IMR-90 (cell line): ENCODE measurements at regions not wholly inside any gene's neighbourhood (a gene's known extent, or its start where the extent isn't known, plus 50 kb on each side); places are given as distances from the start of the nearest gene placed in this dataset.

Experiments used
- ATAC-seq: fragments of 200-7000 bp; cut with Tn5 transposase; 2 replicates; pipeline ENCODE4 v1.9.1; 2020; ENCODE audit warnings: low read depth, mild to moderate bottlenecking, moderate library complexity
- BruUV-seq: library from RNA; stranded (reverse); fragments of 400-500 nt; replicated peaks from 2 replicates; lab custom pipeline; 2021; lab: Mats Ljungman, UMichigan
- CTCF ChIA-PET: fragments of 300-600 bp; formaldehyde crosslinking; extraction: SDS; loops from one replicate; lab custom pipeline; 2021; ENCODE audit warnings: antibody characterized with exemption; lab: Yijun Ruan, JAX
- POLR2A ChIA-PET: fragments of 300-600 bp; sonication (Branson Sonifier 250); formaldehyde crosslinking; loops from one replicate; lab custom pipeline; 2022; ENCODE audit warnings: antibody characterized with exemption; ENCODE audit not compliant: unreplicated experiment; lab: Charles Lee
- DNase-seq: peaks from one replicate; pipeline ENCODE4 v3.0.0; 2013
- H2AFZ ChIP-seq: replicated peaks from 2 replicates; pipeline ENCODE3; 2013; ENCODE audit warnings: low read length, mild to moderate bottlenecking; ENCODE audit not compliant: poor library complexity
- H2AK5ac ChIP-seq: 2 replicates; pipeline ENCODE4 v1.6.1; 2013; ENCODE audit warnings: low read depth, low read length, inconsistent platforms
- H2AK9ac ChIP-seq: replicated peaks from 2 replicates; pipeline ENCODE3; 2013; ENCODE audit warnings: mild to moderate bottlenecking, low read depth, low read length, moderate library complexity; ENCODE audit not compliant: poor library complexity
- H2BK120ac ChIP-seq: 2 replicates; pipeline ENCODE4 v1.6.1; 2013; ENCODE audit warnings: low read depth, low read length, inconsistent platforms
- H2BK15ac ChIP-seq: 3 replicates; pipeline ENCODE4 v1.6.1; 2013; ENCODE audit warnings: low read depth, low read length, inconsistent platforms
- H2BK20ac ChIP-seq: 2 replicates; pipeline ENCODE4 v1.6.1; 2013; ENCODE audit warnings: low read depth, mild to moderate bottlenecking, inconsistent platforms, low read length, moderate library complexity
- H2BK5ac ChIP-seq: 2 replicates; pipeline ENCODE4 v1.6.1; 2013; ENCODE audit warnings: mild to moderate bottlenecking, low read depth, low read length, inconsistent platforms; ENCODE audit not compliant: poor library complexity, severe bottlenecking
- H3K14ac ChIP-seq: replicated peaks from 2 replicates; pipeline ENCODE4 v1.6.1; 2013; ENCODE audit warnings: low read depth, low read length, inconsistent platforms
- H3K18ac ChIP-seq: 2 replicates; pipeline ENCODE4 v1.6.1; 2013; ENCODE audit warnings: low read depth, low read length, control low read depth
- H3K23ac ChIP-seq: 2 replicates; pipeline ENCODE4 v1.6.1; 2013; ENCODE audit warnings: low read depth, low read length, inconsistent platforms
- H3K27ac ChIP-seq: 2 replicates; pipeline ENCODE4 v1.5.1; 2013; ENCODE audit warnings: mild to moderate bottlenecking, control low read depth, low read length; ENCODE audit not compliant: insufficient read depth
- H3K27me3 ChIP-seq: 2 replicates; pipeline ENCODE4 v1.6.1; 2013; ENCODE audit warnings: low read length; ENCODE audit not compliant: control insufficient read depth, insufficient read depth
- H3K36me3 ChIP-seq: 2 replicates; pipeline ENCODE4 v1.6.1; 2013; ENCODE audit warnings: low read length, mixed read lengths; ENCODE audit not compliant: control insufficient read depth, insufficient read depth
- H3K4ac ChIP-seq: 2 replicates; pipeline ENCODE4 v1.6.1; 2013; ENCODE audit warnings: low read depth, low read length, inconsistent platforms
- H3K4me1 ChIP-seq: 2 replicates; pipeline ENCODE4 v1.6.1; 2013; ENCODE audit warnings: low read length, mixed read lengths; ENCODE audit not compliant: control insufficient read depth, insufficient read depth
- H3K4me2 ChIP-seq: 2 replicates; pipeline ENCODE4 v1.6.1; 2013; ENCODE audit warnings: low read depth, mild to moderate bottlenecking, control low read depth, low read length, moderate library complexity
- H3K4me3 ChIP-seq: 2 replicates; pipeline ENCODE4 v1.5.1; 2013; ENCODE audit warnings: low read depth, mild to moderate bottlenecking, control low read depth, low read length, moderate library complexity; ENCODE audit not compliant: insufficient read depth
- H3K56ac ChIP-seq: 2 replicates; pipeline ENCODE4 v1.6.1; 2013; ENCODE audit warnings: low read length, inconsistent platforms; ENCODE audit not compliant: insufficient read depth; ENCODE audit errors: extremely low read depth
- H3K79me1 ChIP-seq, 2 experiments: 2 replicates each; pipeline ENCODE4 v1.6.1; 2013; ENCODE audit warnings: low read length in 2 of 2, inconsistent platforms in 1 of 2, low read depth in 1 of 2
- H3K9ac ChIP-seq: 2 replicates; pipeline ENCODE4 v1.6.1; 2013; ENCODE audit warnings: low read depth, low read length, control low read depth
- H3K9me1 ChIP-seq: 2 replicates; pipeline ENCODE4 v1.6.1; 2013; ENCODE audit warnings: low read length, inconsistent platforms; ENCODE audit not compliant: insufficient read depth
- H3K9me3 ChIP-seq: 2 replicates; pipeline ENCODE4 v1.6.1; 2013; ENCODE audit warnings: low read length; ENCODE audit not compliant: control insufficient read depth, insufficient read depth
- H4K20me1 ChIP-seq: 2 replicates; pipeline ENCODE4 v1.6.1; 2013; ENCODE audit warnings: low read length, inconsistent platforms; ENCODE audit not compliant: insufficient read depth
- H4K5ac ChIP-seq: 2 replicates; pipeline ENCODE4 v1.6.1; 2013; ENCODE audit warnings: mild to moderate bottlenecking, low read depth, low read length, control low read depth
- H4K8ac ChIP-seq, 2 experiments: 2 replicates each; pipeline ENCODE4 v1.6.1; 2013; ENCODE audit warnings: low read depth in 2 of 2, low read length in 2 of 2, control low read depth in 1 of 2, inconsistent platforms in 1 of 2
- H4K91ac ChIP-seq: 2 replicates; pipeline ENCODE4 v1.6.1; 2013; ENCODE audit warnings: low read depth, low read length, inconsistent platforms; ENCODE audit not compliant: insufficient read depth
- BHLHE40 ChIP-seq: fragments of 150-350 bp; IDR thresholded peaks from 2 replicates; pipeline ENCODE4 v1.6.1; 2016; ENCODE audit warnings: mild to moderate bottlenecking, low read depth, low read length
- CEBPB ChIP-seq: IDR thresholded peaks from 2 replicates; pipeline ENCODE4 v1.6.1; 2012; ENCODE audit warnings: low read depth, low read length, improper control_type of control experiment
- CHD1 ChIP-seq: IDR thresholded peaks from 2 replicates; pipeline ENCODE4 v1.6.1; 2012; ENCODE audit warnings: low read depth, low read length, improper control_type of control experiment
- ELK1 ChIP-seq: fragments of 150-350 bp; IDR thresholded peaks from 2 replicates; pipeline ENCODE4 v1.6.1; 2016; ENCODE audit warnings: low read depth, mild to moderate bottlenecking, low read length, moderate library complexity, borderline replicate concordance
- FOS ChIP-seq: fragments of 150-350 bp; IDR thresholded peaks from 2 replicates; pipeline ENCODE4 v1.6.1; 2016; ENCODE audit warnings: low read depth, low read length
- MAFK ChIP-seq: IDR thresholded peaks from 2 replicates; pipeline ENCODE4 v1.6.1; 2012; ENCODE audit warnings: low read depth, low read length, improper control_type of control experiment
- MAZ ChIP-seq: IDR thresholded peaks from 2 replicates; pipeline ENCODE4 v1.6.1; 2012; ENCODE audit warnings: low read depth, mild to moderate bottlenecking, low read length, improper control_type of control experiment, moderate library complexity, borderline replicate concordance
- MXI1 ChIP-seq: IDR thresholded peaks from 2 replicates; pipeline ENCODE4 v1.6.1; 2012; ENCODE audit warnings: low read depth, mild to moderate bottlenecking, low read length, moderate library complexity, borderline replicate concordance
- NFE2L2 ChIP-seq: fragments of 150-350 bp; IDR thresholded peaks from 2 replicates; pipeline ENCODE4 v1.6.1; 2016; ENCODE audit warnings: low read depth, mild to moderate bottlenecking, low read length
- RAD21 ChIP-seq: IDR thresholded peaks from 2 replicates; pipeline ENCODE4 v1.6.1; 2012; ENCODE audit warnings: low read length, improper control_type of control experiment
- RCOR1 ChIP-seq: IDR thresholded peaks from 2 replicates; pipeline ENCODE4 v1.6.1; 2012; ENCODE audit warnings: mild to moderate bottlenecking, low read length, improper control_type of control experiment; ENCODE audit not compliant: insufficient replicate concordance
- SMC3 ChIP-seq: fragments of 150-350 bp; IDR thresholded peaks from 2 replicates; pipeline ENCODE4 v1.6.1; 2016; ENCODE audit warnings: low read depth, mild to moderate bottlenecking, antibody characterized with exemption, low read length, moderate library complexity
- WGBS, 2 experiments: methylation state at CpG; one replicate each; pipeline versions ENCODE4 v1.1.5 to v1.1.7; 2013; ENCODE audit warnings: missing lambda C conversion rate in 2 of 2; ENCODE audit not compliant: insufficient read length in 1 of 2; ENCODE audit errors: extremely low coverage in 2 of 2; 5-methylcytosine and 5-hydroxymethylcytosine counted together
- dilution Hi-C: fragments of 300-500 bp; cut with HindIII; formaldehyde crosslinking; loops from one replicate; pipeline ENCODE4 v1.14.3; 2018; ENCODE audit warnings: low sequenced_read_pairs; ENCODE audit not compliant: unreplicated experiment
- in situ Hi-C: fragments of 300-500 bp; cut with MboI; formaldehyde crosslinking; loops from 3 replicates; pipeline ENCODE4 v1.14.3; 2019; ENCODE audit warnings: low sequenced_read_pairs, inconsistent platforms, mixed read lengths
- intact Hi-C: fragments of 100-400 bp; cut with micrococcal nuclease; formaldehyde crosslinking; loops from 2 replicates; pipeline ENCODE4 v1.10.0; 2022
- TF ChIP-seq, protein P1 (sequence below): fragments of 150-350 bp; IDR thresholded peaks from 2 replicates; pipeline ENCODE4 v1.6.1; 2017; ENCODE audit warnings: mild to moderate bottlenecking, antibody characterized with exemption, low read length, low read depth

DNA sequence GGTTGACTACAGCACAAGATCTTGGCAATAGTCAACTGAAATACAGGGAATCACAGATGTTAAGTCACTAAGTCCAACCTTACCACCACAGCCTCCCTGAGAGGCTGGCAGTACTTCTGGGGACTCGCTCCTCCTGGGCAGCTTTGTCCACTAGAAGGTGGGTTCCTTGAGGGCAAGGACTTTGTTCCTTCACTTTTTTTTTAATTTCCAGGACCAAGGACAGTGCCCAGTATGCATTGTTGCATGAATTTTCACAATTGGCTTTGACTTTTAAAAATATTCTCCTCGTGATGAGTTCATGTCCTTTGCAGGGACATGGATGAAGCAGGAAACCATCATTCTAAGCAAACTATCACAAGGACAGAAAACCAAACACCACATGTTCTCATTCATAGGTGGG is 96.7 kb upstream of the IGSF21 start:
- Histone ChIP-seq H3K4me3 (no peak overlapping the region), H2AK9ac (no peak overlapping the region), H3K4me2 (no peak overlapping the region), H3K36me3 (no peaks in the 10 kb centered on the region), H3K9me1 (no peaks in the 10 kb centered on the region), H3K56ac (no peak overlapping the region), H4K91ac (no peak overlapping the region), H2BK20ac (no peak overlapping the region), H3K27ac (no peak overlapping the region), H3K9me3 (no peaks in the 10 kb centered on the region), H3K23ac (no peak overlapping the region), H2BK5ac (no peak overlapping the region), H3K9ac (no peak overlapping the region), H4K5ac (no peak overlapping the region), H2BK15ac (no peak overlapping the region), H2AFZ (no peak overlapping the region), H3K27me3 (no peaks in the 10 kb centered on the region), H4K20me1 (no peaks in the 10 kb centered on the region), H2BK120ac (no peak overlapping the region), H3K18ac (no peak overlapping the region), H3K14ac (no peak overlapping the region), H3K79me1 (no peaks in the 10 kb centered on the region), H2AK5ac (no peak overlapping the region), H4K8ac (no peak overlapping the region), H3K4me1 (no peaks in the 10 kb centered on the region), H3K4ac (no peak overlapping the region)
- CTCF ChIA-PET = no interaction called here
- POLR2A ChIA-PET = no interaction called here
- in situ Hi-C loops = no loop called here
- WGBS, 2 experiments = no CpG with 5 or more reads among the region's 2 CpGs
- no peak for ATAC-seq
- dilution Hi-C loops = no loop called here
- TF ChIP-seq BHLHE40 = no peak
- no peak for TF ChIP-seq RAD21
- no peak for TF ChIP-seq MXI1
- no peak for TF ChIP-seq FOS
- no peak for TF ChIP-seq MAFK
- no peak for TF ChIP-seq ELK1
- no peak for TF ChIP-seq SMC3
- TF ChIP-seq, protein P1, sequence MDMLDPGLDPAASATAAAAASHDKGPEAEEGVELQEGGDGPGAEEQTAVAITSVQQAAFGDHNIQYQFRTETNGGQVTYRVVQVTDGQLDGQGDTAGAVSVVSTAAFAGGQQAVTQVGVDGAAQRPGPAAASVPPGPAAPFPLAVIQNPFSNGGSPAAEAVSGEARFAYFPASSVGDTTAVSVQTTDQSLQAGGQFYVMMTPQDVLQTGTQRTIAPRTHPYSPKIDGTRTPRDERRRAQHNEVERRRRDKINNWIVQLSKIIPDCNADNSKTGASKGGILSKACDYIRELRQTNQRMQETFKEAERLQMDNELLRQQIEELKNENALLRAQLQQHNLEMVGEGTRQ = no peak
- TF ChIP-seq CEBPB = no peak
- no peak for TF ChIP-seq CHD1
- no peak for TF ChIP-seq RCOR1
- TF ChIP-seq MAZ = no peak
- TF ChIP-seq NFE2L2 = no peak
- DNase-seq = no peak
- intact Hi-C loops = no loop called here
- BruUV-seq = no TSS peak
